HL-60 (cell line): ENCODE measurements at regions not wholly inside any gene's neighbourhood (a gene's known extent, or its start where the extent isn't known, plus 50 kb on each side); places are given as distances from the start of the nearest gene placed in this dataset.
"Not testable (repeated sequence)": the region's sequence is repeated elsewhere in the genome, so short reads cannot be mapped to it uniquely, and the experiment has no call there.

Source experiments
- DNase-seq, 2 experiments: peaks; one replicate each; pipeline ENCODE4 v3.0.0-alpha.2; 2010 to 2020; ENCODE audit warnings: low read depth in 1 of 2, low spot score in 1 of 2
- H3K27ac ChIP-seq: fragments of 250-450 bp; sonication (Bioruptor Pico); replicated peaks from 2 replicates; pipeline ENCODE4 v1.5.1; 2020; ENCODE audit warnings: mild to moderate bottlenecking, moderate library complexity
- H3K27me3 ChIP-seq: fragments of 250-450 bp; sonication (Bioruptor Pico); 2 replicates; pipeline ENCODE4 v1.5.1; 2021; ENCODE audit warnings: mild to moderate bottlenecking, moderate library complexity; ENCODE audit not compliant: insufficient read depth, poor library complexity, severe bottlenecking
- H3K4me3 ChIP-seq: replicated peaks from 2 replicates; pipeline ENCODE4 v1.5.1; 2011; ENCODE audit warnings: mild to moderate bottlenecking, control low read depth, low read length; ENCODE audit not compliant: insufficient read depth
- CTCF ChIP-seq: IDR thresholded peaks from one replicate; pipeline ENCODE4 v1.5.1; 2011; ENCODE audit warnings: low read length, control low read depth, inconsistent platforms; ENCODE audit not compliant: insufficient read depth
- GABPA ChIP-seq: IDR thresholded peaks from 2 replicates; pipeline ENCODE4 v1.6.1; 2012; ENCODE audit warnings: low read depth
- POLR2AphosphoS5 ChIP-seq: IDR thresholded peaks from 2 replicates; pipeline ENCODE4 v1.6.1; 2012; ENCODE audit warnings: low read depth
- REST ChIP-seq: IDR thresholded peaks from 2 replicates; pipeline ENCODE4 v1.6.1; 2012; ENCODE audit warnings: low read depth; ENCODE audit not compliant: insufficient replicate concordance
- SPI1 ChIP-seq: IDR thresholded peaks from 2 replicates; pipeline ENCODE4 v1.6.1; 2012; ENCODE audit warnings: low read depth, mild to moderate bottlenecking, borderline replicate concordance

GRCh38 chr5:42315214-42315613, 108.0 kb upstream of the GHR start:
- Histone ChIP-seq H3K4me3 (no peak overlapping the region), H3K27ac (no peak overlapping the region), H3K27me3 (no peaks in the 10 kb centered on the region)
- no peak for DNase-seq
- TF ChIP-seq GABPA (no peak), REST (no peak), CTCF (no peak), SPI1 (no peak), POLR2AphosphoS5 (no peak)

GRCh38 chr5:42317575-42317974, 105.7 kb upstream of the GHR start:
- Histone ChIP-seq H3K4me3 (no peak overlapping the region), H3K27me3 (no peaks in the 10 kb centered on the region), H3K27ac (no peak overlapping the region)
- no peak for DNase-seq
- TF ChIP-seq POLR2AphosphoS5 (no peak), SPI1 (no peak)

- not testable (repeated sequence) for DNase-seq, H3K27ac ChIP-seq, H3K4me3 ChIP-seq, H3K27me3 ChIP-seq
Measured at GRCh38 chr5:42319546-42319945, 103.7 kb upstream of the GHR start.

GRCh38 chr5:42321785-42322184, 101.5 kb upstream of the GHR start:
- Histone ChIP-seq H3K27me3 (no peaks in the 10 kb centered on the region), H3K27ac (no peak overlapping the region), H3K4me3 (no peak overlapping the region)
- TF ChIP-seq CTCF (no peak), POLR2AphosphoS5 (no peak), REST (no peak), SPI1 (no peak), GABPA (no peak)
- no peak for DNase-seq

- TF ChIP-seq POLR2AphosphoS5, result no peak
- TF ChIP-seq REST, result no peak
- no peak for TF ChIP-seq GABPA
- TF ChIP-seq CTCF, result no peak
- TF ChIP-seq SPI1, result no peak
- DNase-seq, result no peak
- Histone ChIP-seq H3K4me3 (no peak overlapping the region), H3K27ac (no peak overlapping the region), H3K27me3 (no peaks in the 10 kb centered on the region)
Measured at GRCh38 chr5:42337143-42337542, 86.1 kb upstream of the GHR start.
